ENCODE measurements at regions not wholly inside any gene's neighbourhood (a gene's known extent, or its start where the extent isn't known, plus 50 kb on each side); places are given as distances from the start of the nearest gene placed in this dataset.

- no peak overlapping the region for H3K4me3 ChIP-seq
- intact Hi-C loops (cut with DNase I) = no loop called here
- no peaks in the 10 kb centered on the region for H3K9me3 ChIP-seq
- ATAC-seq (no peak), DNase-seq (no peak)
- no peak overlapping the region for H3K27ac ChIP-seq
- H3K36me3 ChIP-seq = no peaks in the 10 kb centered on the region
- WGBS (ENCODE audit: insufficient coverage, low coverage, low lambda C conversion rate, missing lambda C conversion rate) = 37% methylated on average over 1 of the region's 1 CpG
- no peak for TF ChIP-seq POLR2A (IDR thresholded peaks at IDR 0.05)
- H3K27me3 ChIP-seq = no peaks in the 10 kb centered on the region
- peaks cover 0 to 6% (median 0%) of the 10 kb centered on the region in 4 donors for H3K4me1 ChIP-seq
These were observed 549.9 kb downstream of the CBLN2 start for GRCh38 chr18:71994273-71994672.

- TF ChIP-seq POLR2A (IDR thresholded peaks at IDR 0.05) = no peak
- no peak for TF ChIP-seq CTCF (IDR thresholded peaks at IDR 0.05)
- no peaks in the 10 kb centered on the region for H3K27me3 ChIP-seq
- intact Hi-C loops (cut with DNase I) = no loop called here
- H3K36me3 ChIP-seq = no peaks in the 10 kb centered on the region
- WGBS (ENCODE audit: insufficient coverage, low coverage, low lambda C conversion rate, missing lambda C conversion rate) = 38% methylated on average over 1 of the region's 1 CpG
- no peak for ATAC-seq
- H3K4me3 ChIP-seq = no peak overlapping the region
- no peaks in the 10 kb centered on the region for H3K9me3 ChIP-seq
- DNase-seq = no peak
- H3K4me1 ChIP-seq = no peaks in the 10 kb centered on the region
- H3K27ac ChIP-seq = no peak overlapping the region
These were observed 554.5 kb downstream of the CBLN2 start for GRCh38 chr18:71989616-71990015.

- DNase-seq (no peak), ATAC-seq (no peak)
- H3K9me3 ChIP-seq = no peaks in the 10 kb centered on the region
- 34% methylated on average over 2 of the region's 2 CpGs for WGBS (ENCODE audit: insufficient coverage, low coverage, low lambda C conversion rate, missing lambda C conversion rate)
- H3K27ac ChIP-seq = no peak overlapping the region
- intact Hi-C loops (cut with DNase I) = no loop called here
- H3K36me3 ChIP-seq = no peaks in the 10 kb centered on the region
- no peak overlapping the region for H3K4me3 ChIP-seq
- H3K4me1 ChIP-seq = no peaks in the 10 kb centered on the region
- H3K27me3 ChIP-seq = no peaks in the 10 kb centered on the region
- TF ChIP-seq POLR2A (IDR thresholded peaks at IDR 0.05) (no peak), CTCF (IDR thresholded peaks at IDR 0.05) (no peak)
These were observed 557.6 kb downstream of the CBLN2 start for GRCh38 chr18:71986351-71987050.

GRCh38 chr18:71976744-71977143, 567.4 kb downstream of the CBLN2 start:
- Histone ChIP-seq H3K27me3 (no peaks in the 10 kb centered on the region), H3K9me3 (no peaks in the 10 kb centered on the region), H3K36me3 (no peaks in the 10 kb centered on the region), H3K4me3 (no peak overlapping the region), H3K27ac (no peak overlapping the region), H3K4me1 (no peaks in the 10 kb centered on the region)
- 18% methylated on average over 2 of the region's 2 CpGs for WGBS (ENCODE audit: insufficient coverage, low coverage, low lambda C conversion rate, missing lambda C conversion rate)
- no peak for DNase-seq
- no peak for ATAC-seq
- TF ChIP-seq CTCF (IDR thresholded peaks at IDR 0.05) (no peak), POLR2A (IDR thresholded peaks at IDR 0.05) (no peak)
- intact Hi-C loops (cut with DNase I) = no loop called here

GRCh38 chr18:71966791-71967190, 577.4 kb downstream of the CBLN2 start:
- no peaks in the 10 kb centered on the region for H3K4me1 ChIP-seq
- TF ChIP-seq POLR2A (IDR thresholded peaks at IDR 0.05) (no peak), CTCF (IDR thresholded peaks at IDR 0.05) (no peak)
- intact Hi-C loops (cut with DNase I) = no loop called here
- no peak overlapping the region for H3K27ac ChIP-seq
- DNase-seq (no peak), ATAC-seq (no peak)
- no peaks in the 10 kb centered on the region for H3K27me3 ChIP-seq
- no peak overlapping the region for H3K4me3 ChIP-seq
- H3K9me3 ChIP-seq = no peaks in the 10 kb centered on the region
- H3K36me3 ChIP-seq = no peaks in the 10 kb centered on the region

Data from right lobe of liver (tissue), 6 donors.